GM12891 (cell line): ENCODE measurements at regions not wholly inside any gene's neighbourhood (a gene's known extent, or its start where the extent isn't known, plus 50 kb on each side); places are given as distances from the start of the nearest gene placed in this dataset.

Source experiments
- POLR2A ChIP-seq: IDR thresholded peaks from 2 replicates; pipeline ENCODE4 v1.6.1; 2011; ENCODE audit warnings: low read depth, low read length, control low read depth
- POLR2AphosphoS5 ChIP-seq: IDR thresholded peaks from 2 replicates; pipeline ENCODE4 v1.6.1; 2011; ENCODE audit warnings: low read depth, low read length, control low read depth
- SPI1 ChIP-seq: IDR thresholded peaks from 2 replicates; pipeline ENCODE4 v1.6.1; 2011; ENCODE audit warnings: low read depth, low read length, control low read depth
- TAF1 ChIP-seq: IDR thresholded peaks from 2 replicates; pipeline ENCODE4 v1.6.1; 2011; ENCODE audit warnings: low read depth, low read length, control low read depth

- no peak for TF ChIP-seq POLR2A
- TF ChIP-seq TAF1, result no peak
- no peak for TF ChIP-seq POLR2AphosphoS5
- no peak for TF ChIP-seq SPI1
Observed at GRCh38 chr2:207251573-207252192, 85.9 kb upstream of the KLF7 start.
